ENCODE measurements at regions not wholly inside any gene's neighbourhood (a gene's known extent, or its start where the extent isn't known, plus 50 kb on each side); places are given as distances from the start of the nearest gene placed in this dataset.

GRCh38 chr2:3039188-3040065 is 338.2 kb downstream of the EIPR1 start:
- no peak for TF ChIP-seq CTCF (IDR thresholded peaks at IDR 0.05; ENCODE audit: poor library complexity, severe bottlenecking)
- H3K9me3 ChIP-seq (ENCODE audit: severe bottlenecking) = no peaks in the 10 kb centered on the region
- no peaks in the 10 kb centered on the region for H3K4me1 ChIP-seq (ENCODE audit: insufficient read depth, poor library complexity, severe bottlenecking)
- H3K4me3 ChIP-seq (ENCODE audit: severe bottlenecking) = no peak overlapping the region
- H3K36me3 ChIP-seq (ENCODE audit: low read depth) = no peaks in the 10 kb centered on the region
- ATAC-seq (ENCODE audit: low read depth) (no peak), DNase-seq (ENCODE audit: low spot score) (no peak)
- H3K27ac ChIP-seq (ENCODE audit: poor library complexity, severe bottlenecking) = no peak overlapping the region
- H3K27me3 ChIP-seq (ENCODE audit: insufficient read depth, poor library complexity, severe bottlenecking) = no peaks in the 10 kb centered on the region

GRCh38 chr2:3038636-3039035 is 339.0 kb downstream of the EIPR1 start:
- H3K27ac ChIP-seq (ENCODE audit: poor library complexity, severe bottlenecking) = no peak overlapping the region
- no peaks in the 10 kb centered on the region for H3K36me3 ChIP-seq (ENCODE audit: low read depth)
- no peak for TF ChIP-seq CTCF (IDR thresholded peaks at IDR 0.05; ENCODE audit: poor library complexity, severe bottlenecking)
- no peaks in the 10 kb centered on the region for H3K4me1 ChIP-seq (ENCODE audit: insufficient read depth, poor library complexity, severe bottlenecking)
- ATAC-seq (ENCODE audit: low read depth) (no peak), DNase-seq (ENCODE audit: low spot score) (no peak)
- no peaks in the 10 kb centered on the region for H3K9me3 ChIP-seq (ENCODE audit: severe bottlenecking)
- H3K4me3 ChIP-seq (ENCODE audit: severe bottlenecking) = no peak overlapping the region
- no peaks in the 10 kb centered on the region for H3K27me3 ChIP-seq (ENCODE audit: insufficient read depth, poor library complexity, severe bottlenecking)

GRCh38 chr2:3037196-3038194 is 340.1 kb downstream of the EIPR1 start:
- H3K27me3 ChIP-seq (ENCODE audit: insufficient read depth, poor library complexity, severe bottlenecking) = no peaks in the 10 kb centered on the region
- no peak overlapping the region for H3K4me3 ChIP-seq (ENCODE audit: severe bottlenecking)
- H3K27ac ChIP-seq (ENCODE audit: poor library complexity, severe bottlenecking) = no peak overlapping the region
- H3K36me3 ChIP-seq (ENCODE audit: low read depth) = no peaks in the 10 kb centered on the region
- ATAC-seq (ENCODE audit: low read depth) (no peak), DNase-seq (ENCODE audit: low spot score) (no peak)
- no peaks in the 10 kb centered on the region for H3K4me1 ChIP-seq (ENCODE audit: insufficient read depth, poor library complexity, severe bottlenecking)
- H3K9me3 ChIP-seq (ENCODE audit: severe bottlenecking) = no peaks in the 10 kb centered on the region
- TF ChIP-seq CTCF (IDR thresholded peaks at IDR 0.05; ENCODE audit: poor library complexity, severe bottlenecking) = no peak

GRCh38 chr2:3036432-3037125 is 341.0 kb downstream of the EIPR1 start:
- no peaks in the 10 kb centered on the region for H3K27me3 ChIP-seq (ENCODE audit: insufficient read depth, poor library complexity, severe bottlenecking)
- no peak overlapping the region for H3K27ac ChIP-seq (ENCODE audit: poor library complexity, severe bottlenecking)
- DNase-seq (ENCODE audit: low spot score) (no peak), ATAC-seq (ENCODE audit: low read depth) (no peak)
- TF ChIP-seq CTCF (IDR thresholded peaks at IDR 0.05; ENCODE audit: poor library complexity, severe bottlenecking) = no peak
- H3K4me3 ChIP-seq (ENCODE audit: severe bottlenecking) = no peak overlapping the region
- H3K4me1 ChIP-seq (ENCODE audit: insufficient read depth, poor library complexity, severe bottlenecking) = no peaks in the 10 kb centered on the region
- H3K36me3 ChIP-seq (ENCODE audit: low read depth) = no peaks in the 10 kb centered on the region
- H3K9me3 ChIP-seq (ENCODE audit: severe bottlenecking) = no peaks in the 10 kb centered on the region

All from RWPE2 (cell line).